ENCODE measurements at regions not wholly inside any gene's neighbourhood (a gene's known extent, or its start where the extent isn't known, plus 50 kb on each side); places are given as distances from the start of the nearest gene placed in this dataset.

DNA sequence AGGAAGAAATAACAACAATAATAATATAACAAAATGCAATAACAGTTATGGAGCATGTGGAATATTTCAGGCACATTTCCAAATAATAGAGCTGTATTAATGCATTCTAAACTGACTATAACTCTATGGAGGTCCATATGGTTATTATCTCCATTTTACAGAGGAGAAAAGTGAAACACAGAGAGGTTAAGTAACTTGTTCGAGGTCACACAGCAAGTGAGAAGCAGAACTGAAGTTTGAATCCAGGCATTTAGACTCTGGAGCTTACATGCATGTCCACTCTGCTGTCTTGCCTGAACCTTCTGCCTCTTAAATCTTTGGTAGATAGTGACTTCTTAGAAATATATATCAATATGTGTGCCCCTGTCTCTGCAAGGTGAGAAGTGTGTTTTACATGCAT lies 350.8 kb downstream of the GADD45G start:
- TF ChIP-seq POLR2A (IDR thresholded peaks at IDR 0.05): no peak
- TF ChIP-seq, protein P1, sequence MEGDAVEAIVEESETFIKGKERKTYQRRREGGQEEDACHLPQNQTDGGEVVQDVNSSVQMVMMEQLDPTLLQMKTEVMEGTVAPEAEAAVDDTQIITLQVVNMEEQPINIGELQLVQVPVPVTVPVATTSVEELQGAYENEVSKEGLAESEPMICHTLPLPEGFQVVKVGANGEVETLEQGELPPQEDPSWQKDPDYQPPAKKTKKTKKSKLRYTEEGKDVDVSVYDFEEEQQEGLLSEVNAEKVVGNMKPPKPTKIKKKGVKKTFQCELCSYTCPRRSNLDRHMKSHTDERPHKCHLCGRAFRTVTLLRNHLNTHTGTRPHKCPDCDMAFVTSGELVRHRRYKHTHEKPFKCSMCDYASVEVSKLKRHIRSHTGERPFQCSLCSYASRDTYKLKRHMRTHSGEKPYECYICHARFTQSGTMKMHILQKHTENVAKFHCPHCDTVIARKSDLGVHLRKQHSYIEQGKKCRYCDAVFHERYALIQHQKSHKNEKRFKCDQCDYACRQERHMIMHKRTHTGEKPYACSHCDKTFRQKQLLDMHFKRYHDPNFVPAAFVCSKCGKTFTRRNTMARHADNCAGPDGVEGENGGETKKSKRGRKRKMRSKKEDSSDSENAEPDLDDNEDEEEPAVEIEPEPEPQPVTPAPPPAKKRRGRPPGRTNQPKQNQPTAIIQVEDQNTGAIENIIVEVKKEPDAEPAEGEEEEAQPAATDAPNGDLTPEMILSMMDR (IDR thresholded peaks at IDR 0.05): no peak

Measured in testis (tissue), 2 donors.